Neutrophil (primary cell): ENCODE measurements at regions not wholly inside any gene's neighbourhood (a gene's known extent, or its start where the extent isn't known, plus 50 kb on each side); places are given as distances from the start of the nearest gene placed in this dataset.

Experiments
- H3K27ac ChIP-seq: fragments of 200-600 bp; sonication (generic); 2 replicates; pipeline ENCODE4 v1.5.1; 2016; ENCODE audit warnings: mild to moderate bottlenecking, moderate library complexity
- H3K27me3 ChIP-seq: fragments of 200-600 bp; sonication (generic); 2 replicates; pipeline ENCODE4 v1.6.0; 2016; ENCODE audit warnings: mild to moderate bottlenecking
- H3K36me3 ChIP-seq: fragments of 200-600 bp; sonication (generic); 2 replicates; pipeline ENCODE4 v1.5.1; 2017
- H3K4me1 ChIP-seq, 2 experiments: fragments of 200-600 bp in 1 of 2; sonication (generic) in 1 of 2; 1 replicate in 1 of 2; 2 replicates in 1 of 2; pipeline versions ENCODE4 v1.5.1 to v1.6.1; 2013 to 2016; ENCODE audit warnings: low read depth in 1 of 2, low read length in 1 of 2, mild to moderate bottlenecking in 1 of 2, moderate library complexity in 1 of 2; ENCODE audit not compliant: control insufficient read depth in 1 of 2, insufficient read depth in 1 of 2
- H3K4me3 ChIP-seq, 2 experiments: fragments of 200-600 bp in 1 of 2; sonication (generic) in 1 of 2; 1 replicate in 1 of 2; 2 replicates in 1 of 2; pipeline ENCODE4 v1.5.1; 2013 to 2016; ENCODE audit warnings: low read depth in 1 of 2, low read length in 1 of 2, mild to moderate bottlenecking in 1 of 2, moderate library complexity in 1 of 2
- H3K9me3 ChIP-seq: fragments of 200-600 bp; sonication (generic); 2 replicates; pipeline ENCODE4 v1.5.1; 2016
- CTCF ChIP-seq: fragments of 200-600 bp; sonication (generic); IDR thresholded peaks from 2 replicates; pipeline ENCODE4 v1.5.1; 2016; ENCODE audit warnings: antibody characterized with exemption

GRCh38 chr3:34346656-34347055 is 548.2 kb downstream of the PDCD6IP start:
- Histone ChIP-seq H3K27me3 (no peaks in the 10 kb centered on the region), H3K27ac (no peak overlapping the region), H3K4me1 (no peaks in the 10 kb centered on the region), H3K4me3 (no peak overlapping the region), H3K9me3 (no peaks in the 10 kb centered on the region), H3K36me3 (no peaks in the 10 kb centered on the region)
- TF ChIP-seq CTCF = no peak

GRCh38 chr3:34351882-34352777 is 553.7 kb downstream of the PDCD6IP start:
- TF ChIP-seq CTCF = no peak
- Histone ChIP-seq H3K27me3 (no peaks in the 10 kb centered on the region), H3K27ac (no peak overlapping the region), H3K4me3 (no peak overlapping the region), H3K36me3 (no peaks in the 10 kb centered on the region), H3K4me1 (no peaks in the 10 kb centered on the region), H3K9me3 (no peaks in the 10 kb centered on the region)

- Histone ChIP-seq H3K36me3 (no peaks in the 10 kb centered on the region), H3K4me1 (no peaks in the 10 kb centered on the region), H3K27me3 (no peaks in the 10 kb centered on the region), H3K27ac (no peak overlapping the region), H3K9me3 (no peaks in the 10 kb centered on the region), H3K4me3 (no peak overlapping the region)
- TF ChIP-seq CTCF = no peak
These were observed 554.4 kb downstream of the PDCD6IP start for GRCh38 chr3:34352778-34353331.

- no peaks in the 10 kb centered on the region for H3K9me3 ChIP-seq
- no peaks in the 10 kb centered on the region for H3K4me1 ChIP-seq
- no peak overlapping the region for H3K27ac ChIP-seq
- H3K4me3 ChIP-seq = no peak overlapping the region
- TF ChIP-seq CTCF = no peak
- no peaks in the 10 kb centered on the region for H3K27me3 ChIP-seq
- H3K36me3 ChIP-seq = no peaks in the 10 kb centered on the region
These were observed 559.0 kb downstream of the PDCD6IP start for GRCh38 chr3:34357461-34357860.

GRCh38 chr3:34359064-34359463 is 560.6 kb downstream of the PDCD6IP start:
- no peaks in the 10 kb centered on the region for H3K36me3 ChIP-seq
- no peak for TF ChIP-seq CTCF
- no peak overlapping the region for H3K27ac ChIP-seq

More at GRCh38 chr3:34359064-34359463, 560.6 kb downstream of the PDCD6IP start:
- no peaks in the 10 kb centered on the region for H3K4me1 ChIP-seq
- H3K27me3 ChIP-seq = no peaks in the 10 kb centered on the region
- no peak overlapping the region for H3K4me3 ChIP-seq
- no peaks in the 10 kb centered on the region for H3K9me3 ChIP-seq
